GM23338 (cell line): ENCODE measurements at regions not wholly inside any gene's neighbourhood (a gene's known extent, or its start where the extent isn't known, plus 50 kb on each side); places are given as distances from the start of the nearest gene placed in this dataset.

Experiments used
- ATAC-seq: fragments of 200-7000 bp; cut with Tn5 transposase; 3 replicates; pipeline ENCODE4 v1.9.1; 2020
- DNase-seq: peaks from one replicate; pipeline ENCODE4 v3.0.0-alpha.2; 2015; ENCODE audit warnings: low spot score
- H2AFZ ChIP-seq: fragments of 200-600 bp; sonication (generic); 2 replicates; pipeline ENCODE4 v1.8.0; 2016; ENCODE audit warnings: antibody characterized with exemption, mild to moderate bottlenecking, moderate library complexity
- H3F3A ChIP-seq: fragments of 200-600 bp; sonication (generic); replicated peaks from 2 replicates; pipeline ENCODE4 v1.8.0; 2017; ENCODE audit warnings: antibody characterized with exemption, mixed run types, low read depth
- H3K27ac ChIP-seq: fragments of 200-600 bp; sonication (generic); 2 replicates; pipeline ENCODE4 v1.6.1; 2016; ENCODE audit warnings: low read depth
- H3K27me3 ChIP-seq: fragments of 200-600 bp; sonication (generic); 2 replicates; pipeline ENCODE4 v1.8.0; 2016; ENCODE audit warnings: mild to moderate bottlenecking, mixed run types, moderate library complexity; ENCODE audit not compliant: insufficient read depth
- H3K36me3 ChIP-seq: fragments of 200-600 bp; sonication (generic); 2 replicates; pipeline ENCODE4 v1.8.0; 2016; ENCODE audit warnings: mild to moderate bottlenecking; ENCODE audit not compliant: insufficient read depth
- H3K4me1 ChIP-seq: fragments of 200-600 bp; sonication (generic); 2 replicates; pipeline ENCODE4 v1.8.0; 2016; ENCODE audit warnings: mild to moderate bottlenecking, moderate library complexity; ENCODE audit not compliant: insufficient read depth
- H3K4me2 ChIP-seq: fragments of 200-600 bp; sonication (generic); 2 replicates; pipeline ENCODE4 v1.7.1; 2017; ENCODE audit warnings: mixed run types
- H3K4me3 ChIP-seq: fragments of 200-600 bp; sonication (generic); 2 replicates; pipeline ENCODE4 v1.6.1; 2016; ENCODE audit warnings: mixed run types
- H3K79me2 ChIP-seq: fragments of 200-600 bp; sonication (generic); replicated peaks from 2 replicates; pipeline ENCODE4 v1.8.0; 2017; ENCODE audit warnings: mild to moderate bottlenecking; ENCODE audit not compliant: insufficient read depth
- H3K9me2 ChIP-seq: fragments of 200-600 bp; sonication (generic); 2 replicates; pipeline ENCODE4 v1.8.0; 2017; ENCODE audit not compliant: insufficient read depth
- H4K20me1 ChIP-seq: fragments of 200-600 bp; sonication (generic); replicated peaks from 2 replicates; pipeline ENCODE4 v1.8.0; 2017; ENCODE audit warnings: mild to moderate bottlenecking; ENCODE audit not compliant: insufficient read depth
- H3K27ac Mint-ChIP-seq: 2 replicates; pipeline ENCODE4 v1.8.0; 2020; ENCODE audit warnings: inconsistent platforms, mild to moderate bottlenecking, moderate library complexity, mixed read lengths
- H3K27me3 Mint-ChIP-seq: 3 replicates; pipeline ENCODE4 v1.8.0; 2022; ENCODE audit warnings: low read depth, mild to moderate bottlenecking, moderate library complexity, mixed read lengths, inconsistent platforms; ENCODE audit not compliant: insufficient read depth, poor library complexity
- H3K36me3 Mint-ChIP-seq: 3 replicates; pipeline ENCODE4 v1.8.0; 2021; ENCODE audit warnings: low read depth, mild to moderate bottlenecking, inconsistent platforms, moderate library complexity, mixed read lengths
- H3K4me1 Mint-ChIP-seq: 3 replicates; pipeline ENCODE4 v1.8.0; 2020; ENCODE audit warnings: mild to moderate bottlenecking, inconsistent platforms, mixed read lengths
- H3K4me3 Mint-ChIP-seq: 3 replicates; pipeline ENCODE4 v1.8.0; 2021; ENCODE audit warnings: moderate library complexity, mild to moderate bottlenecking, inconsistent platforms, mixed read lengths
- H3K9me3 Mint-ChIP-seq: 3 replicates; pipeline ENCODE4 v1.8.0; 2020; ENCODE audit warnings: moderate library complexity, mild to moderate bottlenecking, inconsistent platforms, mixed read lengths
- EZH2phosphoT487 ChIP-seq: fragments of 200-600 bp; sonication (generic); IDR thresholded peaks from one replicate; pipeline ENCODE4 v1.8.1; 2018; ENCODE audit warnings: antibody characterized with exemption; ENCODE audit not compliant: unreplicated experiment
- STAT1 ChIP-seq: IDR thresholded peaks from one replicate; pipeline ENCODE4 v1.6.1; 2016; ENCODE audit warnings: antibody characterized with exemption; ENCODE audit not compliant: unreplicated experiment
- ZNF114 ChIP-seq: fragments of 250-450 bp; sonication (Bioruptor Pico); IDR thresholded peaks from 2 replicates; pipeline ENCODE4 v1.5.0; 2020; ENCODE audit warnings: mild to moderate bottlenecking, moderate library complexity
- ZNF331 ChIP-seq: fragments of 250-450 bp; sonication (Bioruptor Pico); IDR thresholded peaks from 2 replicates; pipeline ENCODE4 v1.5.0; 2020; ENCODE audit warnings: low read depth, mild to moderate bottlenecking, moderate library complexity
- TF ChIP-seq, protein P1 (sequence below), 2 experiments: fragments of 200-600 bp in 1 of 2; sonication (generic) in 1 of 2; conservative IDR thresholded peaks; 2 replicates each; pipeline versions ENCODE4 v1.5.1 to v1.6.1; 2016 to 2017; ENCODE audit warnings: antibody characterized with exemption in 2 of 2, low read depth in 2 of 2, mild to moderate bottlenecking in 2 of 2, moderate library complexity in 1 of 2
- TF ChIP-seq, protein P2 (sequence below): IDR thresholded peaks from 2 replicates; pipeline ENCODE4 v1.6.1; 2016; ENCODE audit warnings: antibody characterized with exemption
- TF ChIP-seq, protein P3 (sequence below): fragments of 250-450 bp; sonication (Bioruptor Pico); IDR thresholded peaks from 2 replicates; pipeline ENCODE4 v1.5.0; 2020; ENCODE audit warnings: mild to moderate bottlenecking, moderate library complexity

DNA sequence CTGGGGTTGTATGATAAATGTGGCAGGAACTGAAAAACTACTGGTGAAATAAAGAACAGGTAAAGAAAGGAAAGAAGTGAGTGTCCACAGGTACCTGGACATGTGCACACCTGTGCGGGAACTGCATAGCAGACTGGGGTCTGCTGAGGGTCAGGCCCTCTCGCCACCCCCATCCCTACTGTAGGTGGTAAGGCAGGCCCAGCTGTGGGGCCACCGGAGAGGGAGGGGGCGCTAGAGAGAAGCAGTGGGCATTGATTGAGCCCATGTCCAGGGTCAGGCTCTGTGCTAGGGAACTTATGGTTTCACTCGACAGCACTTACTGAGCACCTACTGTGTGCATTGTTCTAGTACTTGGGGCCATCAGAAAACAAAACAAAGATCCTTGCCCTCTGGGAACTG is 400.5 kb downstream of the MATN1 start:
- Histone ChIP-seq H3F3A (no peaks in the 10 kb centered on the region), H3K4me3 (no peak overlapping the region), H3K27ac (no peak overlapping the region), H3K36me3 (no peaks in the 10 kb centered on the region), H3K27me3 (no peaks in the 10 kb centered on the region), H3K4me1 (no peaks in the 10 kb centered on the region), H3K9me2 (no peaks in the 10 kb centered on the region), H2AFZ (no peak overlapping the region), H4K20me1 (no peaks in the 10 kb centered on the region), H3K79me2 (no peaks in the 10 kb centered on the region), H3K4me2 (no peak overlapping the region)
- no peak overlapping the region for H3K4me3 Mint-ChIP-seq
- H3K27ac Mint-ChIP-seq: no peak overlapping the region
- no peaks in the 10 kb centered on the region; the same call in 2 of the 3 replicates for H3K4me1 Mint-ChIP-seq
- no peaks in the 10 kb centered on the region for H3K36me3 Mint-ChIP-seq
- DNase-seq (peak; percentile 51), ATAC-seq (peak; percentile 78)
- H3K27me3 Mint-ChIP-seq: peaks cover 12% of the 10 kb centered on the region
- no peaks in the 10 kb centered on the region for H3K9me3 Mint-ChIP-seq
- no peak for TF ChIP-seq ZNF331
- TF ChIP-seq, protein P1, sequence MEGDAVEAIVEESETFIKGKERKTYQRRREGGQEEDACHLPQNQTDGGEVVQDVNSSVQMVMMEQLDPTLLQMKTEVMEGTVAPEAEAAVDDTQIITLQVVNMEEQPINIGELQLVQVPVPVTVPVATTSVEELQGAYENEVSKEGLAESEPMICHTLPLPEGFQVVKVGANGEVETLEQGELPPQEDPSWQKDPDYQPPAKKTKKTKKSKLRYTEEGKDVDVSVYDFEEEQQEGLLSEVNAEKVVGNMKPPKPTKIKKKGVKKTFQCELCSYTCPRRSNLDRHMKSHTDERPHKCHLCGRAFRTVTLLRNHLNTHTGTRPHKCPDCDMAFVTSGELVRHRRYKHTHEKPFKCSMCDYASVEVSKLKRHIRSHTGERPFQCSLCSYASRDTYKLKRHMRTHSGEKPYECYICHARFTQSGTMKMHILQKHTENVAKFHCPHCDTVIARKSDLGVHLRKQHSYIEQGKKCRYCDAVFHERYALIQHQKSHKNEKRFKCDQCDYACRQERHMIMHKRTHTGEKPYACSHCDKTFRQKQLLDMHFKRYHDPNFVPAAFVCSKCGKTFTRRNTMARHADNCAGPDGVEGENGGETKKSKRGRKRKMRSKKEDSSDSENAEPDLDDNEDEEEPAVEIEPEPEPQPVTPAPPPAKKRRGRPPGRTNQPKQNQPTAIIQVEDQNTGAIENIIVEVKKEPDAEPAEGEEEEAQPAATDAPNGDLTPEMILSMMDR (conservative IDR thresholded peaks at IDR 0.05; ENCODE audit: low read depth in 2 of 2): peak; percentile 49 to 74

DNA sequence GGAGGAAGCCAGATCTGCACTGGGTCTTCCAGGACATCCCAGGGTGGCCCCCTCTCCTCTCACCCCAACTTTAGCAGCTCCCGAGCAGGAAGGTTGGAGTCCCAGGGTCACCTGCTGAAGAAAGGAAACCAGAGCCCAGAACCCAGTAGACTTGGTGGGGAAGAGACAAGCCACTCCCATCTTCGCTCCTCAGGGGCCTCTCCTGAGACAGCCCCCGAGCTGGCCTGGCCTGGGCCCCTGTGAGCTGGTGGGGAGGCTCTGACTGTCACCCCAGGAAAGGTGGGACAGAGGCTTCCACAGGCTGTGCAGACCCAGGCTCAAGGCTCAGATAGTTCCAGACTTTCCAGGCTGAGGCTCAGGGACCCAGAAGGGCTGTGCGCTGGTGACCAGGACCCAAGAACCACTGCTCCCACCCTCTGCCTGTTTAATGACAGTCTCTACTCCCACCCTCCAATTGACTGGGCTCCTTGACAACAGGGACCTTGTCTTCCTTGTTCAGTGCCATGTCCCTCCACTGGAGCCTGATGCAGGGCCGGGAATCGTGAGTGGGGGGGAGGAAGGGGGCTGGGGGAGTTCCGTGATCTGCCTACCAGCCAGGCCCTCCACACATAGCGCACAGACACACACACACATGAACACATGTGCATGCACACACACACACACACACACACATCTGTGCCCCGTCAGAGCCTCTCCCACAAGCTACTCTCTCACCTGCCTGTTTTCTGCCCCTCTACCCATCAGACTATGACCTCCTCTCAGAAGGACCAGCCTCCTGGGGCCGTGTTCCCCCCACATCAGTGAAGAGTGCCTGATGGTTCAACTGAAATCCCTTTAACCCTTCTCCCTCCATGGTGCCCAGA is 401.2 kb downstream of the MATN1 start:
- Histone ChIP-seq H3K36me3 (no peaks in the 10 kb centered on the region), H3K4me1 (no peaks in the 10 kb centered on the region), H3K9me2 (no peaks in the 10 kb centered on the region), H2AFZ (no peak overlapping the region), H3K79me2 (no peaks in the 10 kb centered on the region), H3F3A (no peaks in the 10 kb centered on the region), H3K27me3 (no peaks in the 10 kb centered on the region), H3K4me2 (no peak overlapping the region), H3K4me3 (no peak overlapping the region), H3K27ac (no peak overlapping the region), H4K20me1 (no peaks in the 10 kb centered on the region)
- H3K4me1 Mint-ChIP-seq: no peaks in the 10 kb centered on the region; the same call in 2 of the 3 replicates
- no peaks in the 10 kb centered on the region for H3K9me3 Mint-ChIP-seq
- TF ChIP-seq ZNF114 (CRISPR knock-in tag): no peak
- TF ChIP-seq, protein P2, sequence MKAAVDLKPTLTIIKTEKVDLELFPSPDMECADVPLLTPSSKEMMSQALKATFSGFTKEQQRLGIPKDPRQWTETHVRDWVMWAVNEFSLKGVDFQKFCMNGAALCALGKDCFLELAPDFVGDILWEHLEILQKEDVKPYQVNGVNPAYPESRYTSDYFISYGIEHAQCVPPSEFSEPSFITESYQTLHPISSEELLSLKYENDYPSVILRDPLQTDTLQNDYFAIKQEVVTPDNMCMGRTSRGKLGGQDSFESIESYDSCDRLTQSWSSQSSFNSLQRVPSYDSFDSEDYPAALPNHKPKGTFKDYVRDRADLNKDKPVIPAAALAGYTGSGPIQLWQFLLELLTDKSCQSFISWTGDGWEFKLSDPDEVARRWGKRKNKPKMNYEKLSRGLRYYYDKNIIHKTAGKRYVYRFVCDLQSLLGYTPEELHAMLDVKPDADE: no peak
- TF ChIP-seq, protein P1 (conservative IDR thresholded peaks at IDR 0.05; ENCODE audit: low read depth in 2 of 2): no peak
- no peak for TF ChIP-seq EZH2phosphoT487
- TF ChIP-seq, protein P3, sequence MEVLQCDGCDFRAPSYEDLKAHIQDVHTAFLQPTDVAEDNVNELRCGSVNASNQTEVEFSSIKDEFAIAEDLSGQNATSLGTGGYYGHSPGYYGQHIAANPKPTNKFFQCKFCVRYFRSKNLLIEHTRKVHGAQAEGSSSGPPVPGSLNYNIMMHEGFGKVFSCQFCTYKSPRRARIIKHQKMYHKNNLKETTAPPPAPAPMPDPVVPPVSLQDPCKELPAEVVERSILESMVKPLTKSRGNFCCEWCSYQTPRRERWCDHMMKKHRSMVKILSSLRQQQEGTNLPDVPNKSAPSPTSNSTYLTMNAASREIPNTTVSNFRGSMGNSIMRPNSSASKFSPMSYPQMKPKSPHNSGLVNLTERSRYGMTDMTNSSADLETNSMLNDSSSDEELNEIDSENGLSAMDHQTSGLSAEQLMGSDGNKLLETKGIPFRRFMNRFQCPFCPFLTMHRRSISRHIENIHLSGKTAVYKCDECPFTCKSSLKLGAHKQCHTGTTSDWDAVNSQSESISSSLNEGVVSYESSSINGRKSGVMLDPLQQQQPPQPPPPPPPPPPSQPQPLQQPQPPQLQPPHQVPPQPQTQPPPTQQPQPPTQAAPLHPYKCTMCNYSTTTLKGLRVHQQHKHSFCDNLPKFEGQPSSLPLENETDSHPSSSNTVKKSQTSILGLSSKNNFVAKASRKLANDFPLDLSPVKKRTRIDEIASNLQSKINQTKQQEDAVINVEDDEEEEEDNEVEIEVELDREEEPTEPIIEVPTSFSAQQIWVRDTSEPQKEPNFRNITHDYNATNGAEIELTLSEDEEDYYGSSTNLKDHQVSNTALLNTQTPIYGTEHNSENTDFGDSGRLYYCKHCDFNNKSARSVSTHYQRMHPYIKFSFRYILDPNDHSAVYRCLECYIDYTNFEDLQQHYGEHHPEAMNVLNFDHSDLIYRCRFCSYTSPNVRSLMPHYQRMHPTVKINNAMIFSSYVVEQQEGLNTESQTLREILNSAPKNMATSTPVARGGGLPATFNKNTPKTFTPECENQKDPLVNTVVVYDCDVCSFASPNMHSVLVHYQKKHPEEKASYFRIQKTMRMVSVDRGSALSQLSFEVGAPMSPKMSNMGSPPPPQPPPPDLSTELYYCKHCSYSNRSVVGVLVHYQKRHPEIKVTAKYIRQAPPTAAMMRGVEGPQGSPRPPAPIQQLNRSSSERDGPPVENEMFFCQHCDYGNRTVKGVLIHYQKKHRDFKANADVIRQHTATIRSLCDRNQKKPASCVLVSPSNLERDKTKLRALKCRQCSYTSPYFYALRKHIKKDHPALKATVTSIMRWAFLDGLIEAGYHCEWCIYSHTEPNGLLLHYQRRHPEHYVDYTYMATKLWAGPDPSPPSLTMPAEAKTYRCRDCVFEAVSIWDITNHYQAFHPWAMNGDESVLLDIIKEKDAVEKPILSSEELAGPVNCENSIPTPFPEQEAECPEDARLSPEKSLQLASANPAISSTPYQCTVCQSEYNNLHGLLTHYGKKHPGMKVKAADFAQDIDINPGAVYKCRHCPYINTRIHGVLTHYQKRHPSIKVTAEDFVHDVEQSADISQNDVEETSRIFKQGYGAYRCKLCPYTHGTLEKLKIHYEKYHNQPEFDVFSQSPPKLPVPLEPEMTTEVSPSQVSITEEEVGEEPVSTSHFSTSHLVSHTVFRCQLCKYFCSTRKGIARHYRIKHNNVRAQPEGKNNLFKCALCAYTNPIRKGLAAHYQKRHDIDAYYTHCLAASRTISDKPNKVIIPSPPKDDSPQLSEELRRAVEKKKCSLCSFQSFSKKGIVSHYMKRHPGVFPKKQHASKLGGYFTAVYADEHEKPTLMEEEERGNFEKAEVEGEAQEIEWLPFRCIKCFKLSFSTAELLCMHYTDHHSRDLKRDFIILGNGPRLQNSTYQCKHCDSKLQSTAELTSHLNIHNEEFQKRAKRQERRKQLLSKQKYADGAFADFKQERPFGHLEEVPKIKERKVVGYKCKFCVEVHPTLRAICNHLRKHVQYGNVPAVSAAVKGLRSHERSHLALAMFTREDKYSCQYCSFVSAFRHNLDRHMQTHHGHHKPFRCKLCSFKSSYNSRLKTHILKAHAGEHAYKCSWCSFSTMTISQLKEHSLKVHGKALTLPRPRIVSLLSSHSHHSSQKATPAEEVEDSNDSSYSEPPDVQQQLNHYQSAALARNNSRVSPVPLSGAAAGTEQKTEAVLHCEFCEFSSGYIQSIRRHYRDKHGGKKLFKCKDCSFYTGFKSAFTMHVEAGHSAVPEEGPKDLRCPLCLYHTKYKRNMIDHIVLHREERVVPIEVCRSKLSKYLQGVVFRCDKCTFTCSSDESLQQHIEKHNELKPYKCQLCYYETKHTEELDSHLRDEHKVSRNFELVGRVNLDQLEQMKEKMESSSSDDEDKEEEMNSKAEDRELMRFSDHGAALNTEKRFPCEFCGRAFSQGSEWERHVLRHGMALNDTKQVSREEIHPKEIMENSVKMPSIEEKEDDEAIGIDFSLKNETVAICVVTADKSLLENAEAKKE (CRISPR knock-in tag): no peak
- no peak for TF ChIP-seq STAT1
- H3K27ac Mint-ChIP-seq: no peak overlapping the region
- no peak overlapping the region for H3K4me3 Mint-ChIP-seq
- no peak for ATAC-seq
- no peaks in the 10 kb centered on the region for H3K36me3 Mint-ChIP-seq
- H3K27me3 Mint-ChIP-seq: peaks cover 9% of the 10 kb centered on the region
- DNase-seq: no peak
